ENCODE measurements at regions not wholly inside any gene's neighbourhood (a gene's known extent, or its start where the extent isn't known, plus 50 kb on each side); places are given as distances from the start of the nearest gene placed in this dataset.

- Histone ChIP-seq H3K9ac (ENCODE audit: low read length) (no peak overlapping the region), H3K9me3 (replicated peaks; ENCODE audit: insufficient read depth, low read length) (no peaks in the 10 kb centered on the region), H3K4me2 (ENCODE audit: low read depth, low read length) (no peak overlapping the region), H3K27ac (ENCODE audit: low read length) (no peak overlapping the region), H3K27me3 (replicated peaks; ENCODE audit: insufficient read depth, low read length) (no peaks in the 10 kb centered on the region), H3K79me2 (ENCODE audit: low read length) (no peaks in the 10 kb centered on the region), H3K9me2 (replicated peaks; ENCODE audit: insufficient read depth, low read length) (no peaks in the 10 kb centered on the region), H3K36me3 (replicated peaks; ENCODE audit: insufficient read depth, low read length) (no peaks in the 10 kb centered on the region), H3K4me1 (ENCODE audit: low read length) (no peaks in the 10 kb centered on the region), H3K4me3 (ENCODE audit: low read length) (no peak overlapping the region), H4K20me1 (ENCODE audit: insufficient read depth, low read length) (no peaks in the 10 kb centered on the region), H3F3A (ENCODE audit: insufficient read depth, low read length) (no peaks in the 10 kb centered on the region), H2AFZ (ENCODE audit: low read length) (no peak overlapping the region)
- TF ChIP-seq EZH2phosphoT487 (IDR thresholded peaks at IDR 0.05; ENCODE audit: low read length) = no peak
- no peak for DNase-seq
These were observed 1103.0 kb downstream of the CBLN2 start for GRCh38 chr18:71441156-71441555.

GRCh38 chr18:71437511-71437910 lies 1106.6 kb downstream of the CBLN2 start:
- Histone ChIP-seq H3F3A (ENCODE audit: insufficient read depth, low read length) (no peaks in the 10 kb centered on the region), H3K27me3 (replicated peaks; ENCODE audit: insufficient read depth, low read length) (no peaks in the 10 kb centered on the region), H3K9me3 (replicated peaks; ENCODE audit: insufficient read depth, low read length) (no peaks in the 10 kb centered on the region), H3K4me1 (ENCODE audit: low read length) (no peaks in the 10 kb centered on the region), H3K4me3 (ENCODE audit: low read length) (no peak overlapping the region), H3K27ac (ENCODE audit: low read length) (no peak overlapping the region), H2AFZ (ENCODE audit: low read length) (no peak overlapping the region), H3K4me2 (ENCODE audit: low read depth, low read length) (no peak overlapping the region), H3K9me2 (replicated peaks; ENCODE audit: insufficient read depth, low read length) (no peaks in the 10 kb centered on the region), H3K9ac (ENCODE audit: low read length) (no peak overlapping the region), H3K79me2 (ENCODE audit: low read length) (no peaks in the 10 kb centered on the region), H4K20me1 (ENCODE audit: insufficient read depth, low read length) (no peaks in the 10 kb centered on the region), H3K36me3 (replicated peaks; ENCODE audit: insufficient read depth, low read length) (no peaks in the 10 kb centered on the region)
- TF ChIP-seq CTCF (IDR thresholded peaks at IDR 0.05; ENCODE audit: low read length) = no peak
- no peak for TF ChIP-seq EZH2phosphoT487 (IDR thresholded peaks at IDR 0.05; ENCODE audit: low read length)
- no peak for TF ChIP-seq EZH2 (optimal IDR thresholded peaks at IDR 0.05; ENCODE audit: low read depth, low read length)
- no peak for DNase-seq

- H3K27ac ChIP-seq (ENCODE audit: low read length) = no peak overlapping the region
- no peaks in the 10 kb centered on the region for H4K20me1 ChIP-seq (ENCODE audit: insufficient read depth, low read length)
- H3K4me2 ChIP-seq (ENCODE audit: low read depth, low read length) = no peak overlapping the region
- H3K36me3 ChIP-seq (replicated peaks; ENCODE audit: insufficient read depth, low read length) = no peaks in the 10 kb centered on the region
- 0 out of 2 replicates have a peak, but pooled peaks cover 3% of the 10 kb centered on the region for H3K4me1 ChIP-seq (ENCODE audit: low read length)
- H3K4me3 ChIP-seq (ENCODE audit: low read length) = no peak overlapping the region
- TF ChIP-seq EZH2 (optimal IDR thresholded peaks at IDR 0.05; ENCODE audit: low read depth, low read length) = no peak
- no peaks in the 10 kb centered on the region for H3K27me3 ChIP-seq (replicated peaks; ENCODE audit: insufficient read depth, low read length)
- no peaks in the 10 kb centered on the region for H3F3A ChIP-seq (ENCODE audit: insufficient read depth, low read length)
- no peaks in the 10 kb centered on the region for H3K9me2 ChIP-seq (replicated peaks; ENCODE audit: insufficient read depth, low read length)
- no peak overlapping the region for H3K9ac ChIP-seq (ENCODE audit: low read length)
- no peak overlapping the region for H2AFZ ChIP-seq (ENCODE audit: low read length)
- DNase-seq = no peak
- H3K79me2 ChIP-seq (ENCODE audit: low read length) = no peaks in the 10 kb centered on the region
- no peaks in the 10 kb centered on the region; the same call in 1 of the 2 replicates for H3K9me3 ChIP-seq (replicated peaks; ENCODE audit: insufficient read depth, low read length)
These were observed 1110.8 kb downstream of the CBLN2 start for GRCh38 chr18:71433373-71433772.

- H3K9me3 ChIP-seq (replicated peaks; ENCODE audit: insufficient read depth, low read length) = no peaks in the 10 kb centered on the region; the same call in 1 of the 2 replicates
- H3K79me2 ChIP-seq (ENCODE audit: low read length) = no peaks in the 10 kb centered on the region
- TF ChIP-seq EZH2 (optimal IDR thresholded peaks at IDR 0.05; ENCODE audit: low read depth, low read length) = no peak
- TF ChIP-seq CTCF (IDR thresholded peaks at IDR 0.05; ENCODE audit: low read length) = no peak
- no peak for TF ChIP-seq EZH2phosphoT487 (IDR thresholded peaks at IDR 0.05; ENCODE audit: low read length)
- no peak overlapping the region for H3K9ac ChIP-seq (ENCODE audit: low read length)
- no peak for DNase-seq
- no peaks in the 10 kb centered on the region for H3K36me3 ChIP-seq (replicated peaks; ENCODE audit: insufficient read depth, low read length)
- H3K4me1 ChIP-seq (ENCODE audit: low read length) = 0 out of 2 replicates have a peak, but pooled peaks cover 3% of the 10 kb centered on the region
- H2AFZ ChIP-seq (ENCODE audit: low read length) = no peak overlapping the region
- no peaks in the 10 kb centered on the region for H4K20me1 ChIP-seq (ENCODE audit: insufficient read depth, low read length)
- H3K9me2 ChIP-seq (replicated peaks; ENCODE audit: insufficient read depth, low read length) = no peaks in the 10 kb centered on the region
- H3K4me2 ChIP-seq (ENCODE audit: low read depth, low read length) = no peak overlapping the region
- no peak overlapping the region for H3K27ac ChIP-seq (ENCODE audit: low read length)
- no peaks in the 10 kb centered on the region for H3F3A ChIP-seq (ENCODE audit: insufficient read depth, low read length)
- no peaks in the 10 kb centered on the region for H3K27me3 ChIP-seq (replicated peaks; ENCODE audit: insufficient read depth, low read length)
- no peak overlapping the region for H3K4me3 ChIP-seq (ENCODE audit: low read length)
These were observed 1112.5 kb downstream of the CBLN2 start for GRCh38 chr18:71431689-71432088.
